ENCODE measurements at regions not wholly inside any gene's neighbourhood (a gene's known extent, or its start where the extent isn't known, plus 50 kb on each side); places are given as distances from the start of the nearest gene placed in this dataset.

DNA sequence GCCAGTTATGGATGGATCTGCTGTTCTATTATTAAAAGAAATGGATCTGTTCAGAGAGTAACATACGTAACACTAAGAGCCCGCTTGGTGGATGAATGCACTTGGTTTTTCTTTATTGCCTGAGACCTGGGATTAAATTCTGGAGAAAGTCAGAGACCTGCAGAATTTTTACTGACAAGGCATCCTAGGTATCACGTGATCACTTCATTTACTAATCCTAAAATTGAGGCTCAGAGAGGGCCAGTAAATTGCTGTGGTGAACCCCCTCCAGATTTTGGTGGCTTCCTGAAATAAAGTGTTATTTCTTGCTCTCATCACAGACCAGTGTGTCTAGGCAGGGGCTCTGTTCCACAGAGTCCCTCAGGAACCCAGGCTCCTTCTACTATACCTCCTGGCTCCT lies 187.9 kb upstream of the LARGE1 start:
- TF ChIP-seq, protein P1, sequence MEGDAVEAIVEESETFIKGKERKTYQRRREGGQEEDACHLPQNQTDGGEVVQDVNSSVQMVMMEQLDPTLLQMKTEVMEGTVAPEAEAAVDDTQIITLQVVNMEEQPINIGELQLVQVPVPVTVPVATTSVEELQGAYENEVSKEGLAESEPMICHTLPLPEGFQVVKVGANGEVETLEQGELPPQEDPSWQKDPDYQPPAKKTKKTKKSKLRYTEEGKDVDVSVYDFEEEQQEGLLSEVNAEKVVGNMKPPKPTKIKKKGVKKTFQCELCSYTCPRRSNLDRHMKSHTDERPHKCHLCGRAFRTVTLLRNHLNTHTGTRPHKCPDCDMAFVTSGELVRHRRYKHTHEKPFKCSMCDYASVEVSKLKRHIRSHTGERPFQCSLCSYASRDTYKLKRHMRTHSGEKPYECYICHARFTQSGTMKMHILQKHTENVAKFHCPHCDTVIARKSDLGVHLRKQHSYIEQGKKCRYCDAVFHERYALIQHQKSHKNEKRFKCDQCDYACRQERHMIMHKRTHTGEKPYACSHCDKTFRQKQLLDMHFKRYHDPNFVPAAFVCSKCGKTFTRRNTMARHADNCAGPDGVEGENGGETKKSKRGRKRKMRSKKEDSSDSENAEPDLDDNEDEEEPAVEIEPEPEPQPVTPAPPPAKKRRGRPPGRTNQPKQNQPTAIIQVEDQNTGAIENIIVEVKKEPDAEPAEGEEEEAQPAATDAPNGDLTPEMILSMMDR (IDR thresholded peaks at IDR 0.05), result no peak
- TF ChIP-seq USF2 (CRISPR knock-in tag; IDR thresholded peaks at IDR 0.05) (no peak), CREB1 (CRISPR knock-in tag; IDR thresholded peaks at IDR 0.05) (no peak)
- TF ChIP-seq, protein P2, sequence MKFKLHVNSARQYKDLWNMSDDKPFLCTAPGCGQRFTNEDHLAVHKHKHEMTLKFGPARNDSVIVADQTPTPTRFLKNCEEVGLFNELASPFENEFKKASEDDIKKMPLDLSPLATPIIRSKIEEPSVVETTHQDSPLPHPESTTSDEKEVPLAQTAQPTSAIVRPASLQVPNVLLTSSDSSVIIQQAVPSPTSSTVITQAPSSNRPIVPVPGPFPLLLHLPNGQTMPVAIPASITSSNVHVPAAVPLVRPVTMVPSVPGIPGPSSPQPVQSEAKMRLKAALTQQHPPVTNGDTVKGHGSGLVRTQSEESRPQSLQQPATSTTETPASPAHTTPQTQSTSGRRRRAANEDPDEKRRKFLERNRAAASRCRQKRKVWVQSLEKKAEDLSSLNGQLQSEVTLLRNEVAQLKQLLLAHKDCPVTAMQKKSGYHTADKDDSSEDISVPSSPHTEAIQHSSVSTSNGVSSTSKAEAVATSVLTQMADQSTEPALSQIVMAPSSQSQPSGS (CRISPR knock-in tag; IDR thresholded peaks at IDR 0.05; ENCODE audit: borderline replicate concordance, low read depth), result no peak
- TF ChIP-seq, protein P3, sequence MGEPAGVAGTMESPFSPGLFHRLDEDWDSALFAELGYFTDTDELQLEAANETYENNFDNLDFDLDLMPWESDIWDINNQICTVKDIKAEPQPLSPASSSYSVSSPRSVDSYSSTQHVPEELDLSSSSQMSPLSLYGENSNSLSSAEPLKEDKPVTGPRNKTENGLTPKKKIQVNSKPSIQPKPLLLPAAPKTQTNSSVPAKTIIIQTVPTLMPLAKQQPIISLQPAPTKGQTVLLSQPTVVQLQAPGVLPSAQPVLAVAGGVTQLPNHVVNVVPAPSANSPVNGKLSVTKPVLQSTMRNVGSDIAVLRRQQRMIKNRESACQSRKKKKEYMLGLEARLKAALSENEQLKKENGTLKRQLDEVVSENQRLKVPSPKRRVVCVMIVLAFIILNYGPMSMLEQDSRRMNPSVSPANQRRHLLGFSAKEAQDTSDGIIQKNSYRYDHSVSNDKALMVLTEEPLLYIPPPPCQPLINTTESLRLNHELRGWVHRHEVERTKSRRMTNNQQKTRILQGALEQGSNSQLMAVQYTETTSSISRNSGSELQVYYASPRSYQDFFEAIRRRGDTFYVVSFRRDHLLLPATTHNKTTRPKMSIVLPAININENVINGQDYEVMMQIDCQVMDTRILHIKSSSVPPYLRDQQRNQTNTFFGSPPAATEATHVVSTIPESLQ (CRISPR knock-in tag; IDR thresholded peaks at IDR 0.05), result no peak

Data from WTC11 (cell line).